ENCODE measurements at regions not wholly inside any gene's neighbourhood (a gene's known extent, or its start where the extent isn't known, plus 50 kb on each side); places are given as distances from the start of the nearest gene placed in this dataset.

- Mint-ChIP-seq H3K36me3 (ENCODE audit: low read depth) (no peaks in the 10 kb centered on the region), H3K4me3 (no peak overlapping the region), H3K27ac (no peak overlapping the region), H3K9me3 (ENCODE audit: insufficient read depth) (no peaks in the 10 kb centered on the region), H3K27me3 (ENCODE audit: low read depth) (peaks cover 63% of the 10 kb centered on the region), H3K4me1 (ENCODE audit: low read depth) (peaks cover 33% of the 10 kb centered on the region)
- POLR2A ChIA-PET, result interaction anchor here (1.4 kb wide), 1 partner anchor 15 kb away, joined by 5 read pairs; no protein-coding TSS in a partner anchor
- CTCF ChIA-PET, result interaction anchor here (0.8 kb wide), 1 partner anchor 630 kb away, joined by 3 read pairs; no protein-coding TSS in a partner anchor
- ATAC-seq (peak; percentile 37), DNase-seq (no peak)
These were observed 135.1 kb downstream of the TMCO5A start for GRCh38 chr15:38069511-38070011.

- ATAC-seq, result no peak
- H3K4me1 Mint-ChIP-seq (ENCODE audit: low read depth), result peaks cover 33% of the 10 kb centered on the region
- H3K36me3 Mint-ChIP-seq (ENCODE audit: low read depth), result no peaks in the 10 kb centered on the region
- ChIA-PET POLR2A (no interaction called here), CTCF (no interaction called here)
- H3K27me3 Mint-ChIP-seq (ENCODE audit: low read depth), result peaks cover 70% of the 10 kb centered on the region
- no peak overlapping the region for H3K4me3 Mint-ChIP-seq
- no peaks in the 10 kb centered on the region for H3K9me3 Mint-ChIP-seq (ENCODE audit: insufficient read depth)
- no peak overlapping the region for H3K27ac Mint-ChIP-seq
- no peak for DNase-seq
These were observed 136.3 kb downstream of the TMCO5A start for GRCh38 chr15:38070778-38071177.

GRCh38 chr15:38071211-38071972 is 137.0 kb downstream of the TMCO5A start:
- ChIA-PET CTCF (no interaction called here), POLR2A (no interaction called here)
- Mint-ChIP-seq H3K27ac (no peak overlapping the region), H3K9me3 (ENCODE audit: insufficient read depth) (no peaks in the 10 kb centered on the region), H3K4me1 (ENCODE audit: low read depth) (peaks cover 33% of the 10 kb centered on the region), H3K36me3 (ENCODE audit: low read depth) (no peaks in the 10 kb centered on the region), H3K27me3 (ENCODE audit: low read depth) (peaks cover 70% of the 10 kb centered on the region), H3K4me3 (no peak overlapping the region)
- ATAC-seq (no peak), DNase-seq (no peak)

- Mint-ChIP-seq H3K9me3 (ENCODE audit: insufficient read depth) (no peaks in the 10 kb centered on the region), H3K36me3 (ENCODE audit: low read depth) (no peaks in the 10 kb centered on the region), H3K27me3 (ENCODE audit: low read depth) (peaks cover 70% of the 10 kb centered on the region), H3K27ac (no peak overlapping the region), H3K4me3 (peak overlapping the region; percentile 58), H3K4me1 (ENCODE audit: low read depth) (peaks cover 33% of the 10 kb centered on the region)
- ChIA-PET POLR2A (no interaction called here), CTCF (no interaction called here)
- ATAC-seq, result no peak
- no peak for DNase-seq
These were observed 137.5 kb downstream of the TMCO5A start for GRCh38 chr15:38072007-38072347.

- peak; percentile 68 for ATAC-seq
- H3K27me3 Mint-ChIP-seq (ENCODE audit: low read depth), result peaks cover 70% of the 10 kb centered on the region
- DNase-seq, result peak; percentile 62
- H3K36me3 Mint-ChIP-seq (ENCODE audit: low read depth), result no peaks in the 10 kb centered on the region
- H3K9me3 Mint-ChIP-seq (ENCODE audit: insufficient read depth), result no peaks in the 10 kb centered on the region
- H3K4me1 Mint-ChIP-seq (ENCODE audit: low read depth), result peaks cover 33% of the 10 kb centered on the region
- ChIA-PET CTCF (no interaction called here), POLR2A (no interaction called here)
- H3K4me3 Mint-ChIP-seq, result peak overlapping the region; percentile 58
- H3K27ac Mint-ChIP-seq, result peak overlapping the region; percentile 68
These were observed 138.1 kb downstream of the TMCO5A start for GRCh38 chr15:38072348-38073177.

- no peaks in the 10 kb centered on the region for H3K9me3 Mint-ChIP-seq (ENCODE audit: insufficient read depth)
These were observed 138.9 kb downstream of the TMCO5A start for GRCh38 chr15:38073178-38073946.

GRCh38 chr15:38074029-38074428 is 139.6 kb downstream of the TMCO5A start:
- H3K27me3 Mint-ChIP-seq (ENCODE audit: low read depth), result peaks cover 65% of the 10 kb centered on the region
- ATAC-seq, result no peak
- POLR2A ChIA-PET, result no interaction called here

More at GRCh38 chr15:38073178-38073946, 138.9 kb downstream of the TMCO5A start:
- ChIA-PET CTCF (no interaction called here), POLR2A (no interaction called here)
- Mint-ChIP-seq H3K4me3 (peak overlapping the region; percentile 58), H3K27me3 (ENCODE audit: low read depth) (peaks cover 65% of the 10 kb centered on the region), H3K4me1 (ENCODE audit: low read depth) (peaks cover 33% of the 10 kb centered on the region), H3K36me3 (ENCODE audit: low read depth) (no peaks in the 10 kb centered on the region), H3K27ac (no peak overlapping the region)
- no peak for ATAC-seq
- DNase-seq, result no peak

GRCh38 chr15:38075466-38075865 is 141.0 kb downstream of the TMCO5A start:
- Mint-ChIP-seq H3K36me3 (ENCODE audit: low read depth) (no peaks in the 10 kb centered on the region), H3K27me3 (ENCODE audit: low read depth) (peaks cover 63% of the 10 kb centered on the region), H3K4me3 (no peak overlapping the region), H3K4me1 (ENCODE audit: low read depth) (peaks cover 18% of the 10 kb centered on the region), H3K27ac (no peak overlapping the region), H3K9me3 (ENCODE audit: insufficient read depth) (no peaks in the 10 kb centered on the region)
- ATAC-seq (no peak), DNase-seq (no peak)
- CTCF ChIA-PET, result no interaction called here
- POLR2A ChIA-PET, result no interaction called here

More at GRCh38 chr15:38074029-38074428, 139.6 kb downstream of the TMCO5A start:
- DNase-seq, result no peak
- H3K4me3 Mint-ChIP-seq, result no peak overlapping the region
- no peak overlapping the region for H3K27ac Mint-ChIP-seq
- no peaks in the 10 kb centered on the region for H3K36me3 Mint-ChIP-seq (ENCODE audit: low read depth)
- H3K9me3 Mint-ChIP-seq (ENCODE audit: insufficient read depth), result no peaks in the 10 kb centered on the region
- CTCF ChIA-PET, result no interaction called here
- H3K4me1 Mint-ChIP-seq (ENCODE audit: low read depth), result peaks cover 28% of the 10 kb centered on the region

GRCh38 chr15:38076786-38077185 is 142.3 kb downstream of the TMCO5A start:
- ChIA-PET CTCF (no interaction called here), POLR2A (no interaction called here)
- H3K4me3 Mint-ChIP-seq, result no peak overlapping the region
- no peaks in the 10 kb centered on the region for H3K9me3 Mint-ChIP-seq (ENCODE audit: insufficient read depth)
- H3K36me3 Mint-ChIP-seq (ENCODE audit: low read depth), result no peaks in the 10 kb centered on the region
- no peak overlapping the region for H3K27ac Mint-ChIP-seq
- ATAC-seq (no peak), DNase-seq (no peak)
- peaks cover 56% of the 10 kb centered on the region for H3K27me3 Mint-ChIP-seq (ENCODE audit: low read depth)
- H3K4me1 Mint-ChIP-seq (ENCODE audit: low read depth), result peaks cover 13% of the 10 kb centered on the region

GRCh38 chr15:38079236-38079635 is 144.8 kb downstream of the TMCO5A start:
- H3K36me3 Mint-ChIP-seq (ENCODE audit: low read depth), result no peaks in the 10 kb centered on the region
- peaks cover 3% of the 10 kb centered on the region for H3K9me3 Mint-ChIP-seq (ENCODE audit: insufficient read depth)
- H3K4me3 Mint-ChIP-seq, result no peak overlapping the region
- no peak for DNase-seq
- no peak for ATAC-seq
- ChIA-PET CTCF (no interaction called here), POLR2A (no interaction called here)
- H3K4me1 Mint-ChIP-seq (ENCODE audit: low read depth), result peaks cover 9% of the 10 kb centered on the region
- H3K27me3 Mint-ChIP-seq (ENCODE audit: low read depth), result peaks cover 48% of the 10 kb centered on the region
- no peak overlapping the region for H3K27ac Mint-ChIP-seq

GRCh38 chr15:38080651-38081275 is 146.3 kb downstream of the TMCO5A start:
- DNase-seq (no peak), ATAC-seq (no peak)
- H3K27me3 Mint-ChIP-seq (ENCODE audit: low read depth), result peaks cover 39% of the 10 kb centered on the region
- peaks cover 23% of the 10 kb centered on the region for H3K4me1 Mint-ChIP-seq (ENCODE audit: low read depth)
- ChIA-PET CTCF (no interaction called here), POLR2A (no interaction called here)
- no peaks in the 10 kb centered on the region for H3K36me3 Mint-ChIP-seq (ENCODE audit: low read depth)
- H3K9me3 Mint-ChIP-seq (ENCODE audit: insufficient read depth), result peaks cover 3% of the 10 kb centered on the region
- H3K27ac Mint-ChIP-seq, result no peak overlapping the region
- no peak overlapping the region for H3K4me3 Mint-ChIP-seq
